ENCODE measurements at regions not wholly inside any gene's neighbourhood (a gene's known extent, or its start where the extent isn't known, plus 50 kb on each side); places are given as distances from the start of the nearest gene placed in this dataset.

DNA sequence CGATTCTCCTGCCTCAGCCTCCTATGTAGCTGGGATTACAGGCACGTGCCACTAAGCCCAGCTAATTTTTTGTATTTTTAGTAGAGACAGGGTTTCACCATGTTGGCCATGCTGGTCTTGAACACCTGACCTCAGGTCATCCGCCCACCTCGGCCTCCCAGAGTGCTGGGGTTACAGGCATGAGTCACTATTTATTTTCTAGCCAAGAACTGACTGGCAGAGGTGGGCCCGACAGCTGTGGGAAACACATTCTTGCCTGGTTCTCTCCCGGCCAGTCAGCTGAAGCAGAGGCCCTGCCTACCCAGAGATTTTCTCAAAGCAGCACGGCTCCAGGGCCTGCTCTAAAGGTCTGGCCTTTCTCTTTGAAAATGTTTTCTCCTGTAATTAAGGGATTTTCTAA lies 108.0 kb downstream of the KCTD15 start:
- ATAC-seq (replicated peaks in 1 of 2) (no peak), DNase-seq (no peak)
- peaks cover 0 to 3% of the 10 kb centered on the region in 2 donors for H3K9me3 Mint-ChIP-seq
- H3K4me1 Mint-ChIP-seq (ENCODE audit: low read depth): peaks cover 6% of the 10 kb centered on the region
- H3K36me3 Mint-ChIP-seq (ENCODE audit: insufficient read depth in 2 of 2): peaks cover 0 to 2% of the 10 kb centered on the region in 2 donors
- H3K27ac Mint-ChIP-seq: no peak overlapping the region
- H3K27me3 Mint-ChIP-seq (ENCODE audit: low read depth): peaks cover 45% of the 10 kb centered on the region
- H3K4me3 Mint-ChIP-seq: peak overlapping the region; percentile 64 to 79

DNA sequence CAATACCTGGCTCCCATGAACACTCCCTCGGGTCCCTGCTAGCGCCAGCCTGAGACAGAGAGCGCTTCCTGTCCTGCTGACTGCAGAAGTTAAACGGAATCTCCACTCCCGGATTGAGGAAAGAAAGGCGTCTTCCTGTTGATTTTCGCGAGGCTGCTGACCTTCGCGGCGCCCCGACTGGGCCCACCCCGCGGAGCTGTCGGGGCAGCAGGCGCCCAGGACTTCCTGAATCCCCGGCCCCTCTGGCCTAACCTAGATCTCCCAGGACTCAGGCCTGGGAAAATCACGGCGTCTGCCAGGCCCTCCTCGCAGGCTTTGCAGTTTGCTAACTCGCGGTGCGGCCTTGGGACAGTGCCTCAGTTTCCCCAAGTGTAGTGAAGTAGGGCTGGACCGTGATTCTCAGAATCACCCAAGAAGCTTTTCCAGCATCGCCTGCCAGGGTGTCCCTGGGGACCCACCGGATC lies 108.8 kb downstream of the KCTD15 start:
- Mint-ChIP-seq H3K27ac (no peak overlapping the region), H3K27me3 (ENCODE audit: low read depth) (peaks cover 45% of the 10 kb centered on the region), H3K9me3 (peaks cover 0 to 3% of the 10 kb centered on the region in 2 donors), H3K36me3 (ENCODE audit: insufficient read depth in 2 of 2) (peaks cover 0 to 2% of the 10 kb centered on the region in 2 donors), H3K4me1 (ENCODE audit: low read depth) (peaks cover 6% of the 10 kb centered on the region), H3K4me3 (peak overlapping the region; percentile 64 to 79)
- no peak for ATAC-seq (replicated peaks in 1 of 2)
- no peak for DNase-seq

DNA sequence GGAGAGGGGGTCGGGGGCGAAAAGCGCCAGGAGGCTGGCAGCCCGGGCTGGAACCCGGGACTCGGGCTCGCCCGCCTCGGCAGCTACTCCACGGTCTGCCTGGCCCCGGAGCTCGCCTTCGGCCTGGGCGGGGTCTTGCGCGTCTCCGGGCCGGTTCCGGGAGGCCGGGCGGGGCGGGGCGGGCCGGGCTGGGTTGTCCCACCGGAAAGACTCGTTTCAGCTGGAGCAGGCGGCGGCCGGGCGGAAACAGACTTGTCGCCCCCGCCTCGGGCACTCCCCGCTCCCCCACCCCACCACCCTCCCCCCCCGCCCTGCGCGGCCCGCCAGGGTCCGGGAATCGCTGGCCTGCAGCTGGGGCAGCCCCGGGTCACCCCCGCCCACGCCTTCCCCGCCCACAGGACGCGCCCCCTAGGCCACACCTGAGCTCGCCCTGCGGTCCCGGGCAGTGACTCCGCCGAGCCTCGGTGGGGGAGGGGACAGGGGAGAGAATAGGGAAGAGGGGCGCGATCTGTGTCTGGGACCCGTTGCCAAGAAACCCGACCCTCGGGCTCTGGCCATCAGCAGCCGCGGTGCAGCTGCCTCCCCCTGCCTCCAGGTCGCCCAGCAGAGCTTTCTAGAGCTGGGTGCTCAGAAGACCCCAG lies 109.4 kb downstream of the KCTD15 start:
- DNase-seq (peak; percentile 19 to 24), ATAC-seq (replicated peaks in 1 of 2) (peak in 1 of 2 donors; percentile 52)
- peaks cover 6% of the 10 kb centered on the region for H3K4me1 Mint-ChIP-seq (ENCODE audit: low read depth)
- peaks cover 0 to 3% of the 10 kb centered on the region in 2 donors for H3K9me3 Mint-ChIP-seq
- H3K27ac Mint-ChIP-seq: no peak overlapping the region
- H3K27me3 Mint-ChIP-seq (ENCODE audit: low read depth): peaks cover 45% of the 10 kb centered on the region
- peak overlapping the region; percentile 64 to 79 for H3K4me3 Mint-ChIP-seq
- peaks cover 0 to 2% of the 10 kb centered on the region in 2 donors for H3K36me3 Mint-ChIP-seq (ENCODE audit: insufficient read depth in 2 of 2)

DNA sequence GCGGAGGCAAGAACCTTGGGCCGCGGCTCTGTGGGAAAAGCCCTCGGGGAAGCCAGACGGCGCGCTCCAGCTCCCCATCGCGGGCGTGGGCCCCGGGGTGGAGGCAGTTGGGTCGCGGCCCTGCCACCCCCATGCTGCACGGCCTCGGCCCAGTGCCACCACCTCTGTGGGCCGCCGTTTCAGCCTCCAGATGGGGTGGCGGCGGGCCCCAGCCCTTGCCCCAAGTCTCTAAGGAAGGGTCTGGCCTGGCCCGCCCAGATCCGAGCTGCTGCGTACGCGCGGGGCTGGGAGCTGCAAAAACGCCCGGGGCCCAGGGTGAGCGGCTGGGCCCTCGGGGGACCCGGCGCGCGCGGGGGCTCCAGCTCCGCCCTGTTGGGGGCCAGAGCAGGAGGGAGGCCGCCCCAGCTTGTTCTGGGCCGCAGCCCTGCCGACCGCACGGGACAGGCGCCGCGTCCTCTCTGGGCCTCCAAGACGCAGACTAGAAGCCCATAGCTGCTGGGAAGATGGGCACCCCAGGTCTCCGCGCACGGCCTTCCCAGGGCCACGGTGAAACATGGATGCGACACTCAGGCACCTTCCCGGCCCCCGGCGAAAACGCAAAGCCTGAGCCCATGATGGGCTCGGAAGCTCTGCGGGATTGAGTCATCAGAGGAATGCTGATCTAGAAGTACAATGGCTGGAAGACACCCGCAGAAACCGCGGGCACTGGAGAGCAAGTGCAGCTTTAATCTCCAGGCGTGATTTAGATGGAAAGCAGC lies 110.1 kb downstream of the KCTD15 start:
- Mint-ChIP-seq H3K9me3 (peaks cover 0 to 3% of the 10 kb centered on the region in 2 donors), H3K27ac (no peak overlapping the region), H3K4me3 (no peak overlapping the region), H3K4me1 (ENCODE audit: low read depth) (peaks cover 6% of the 10 kb centered on the region), H3K27me3 (ENCODE audit: low read depth) (peaks cover 45% of the 10 kb centered on the region), H3K36me3 (ENCODE audit: insufficient read depth in 2 of 2) (peaks cover 0 to 2% of the 10 kb centered on the region in 2 donors)
- ATAC-seq (replicated peaks in 1 of 2) (peak in 1 of 2 donors; percentile 30), DNase-seq (no peak)

DNA sequence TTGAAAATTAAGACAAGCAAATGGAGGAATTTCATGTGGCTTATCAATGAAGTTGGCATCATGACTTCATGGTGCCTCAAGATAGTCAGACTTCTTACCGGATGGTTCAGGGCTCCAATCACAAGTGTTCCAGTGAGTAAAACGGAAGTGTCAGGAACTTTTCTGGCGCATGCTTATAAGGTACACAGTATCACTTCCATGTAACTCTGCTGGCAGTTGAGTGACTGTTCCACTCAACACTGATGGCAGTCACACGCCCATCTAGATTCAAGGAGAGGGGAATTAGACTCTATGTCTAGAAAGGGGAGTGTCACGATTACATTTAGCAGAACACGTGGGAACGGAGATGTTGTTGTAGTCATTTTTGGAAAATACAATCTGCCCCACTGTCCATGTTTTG lies 114.3 kb downstream of the KCTD15 start:
- Mint-ChIP-seq H3K4me3 (no peak overlapping the region), H3K27me3 (ENCODE audit: low read depth) (peaks cover 27% of the 10 kb centered on the region), H3K36me3 (ENCODE audit: insufficient read depth in 2 of 2) (peaks cover 0 to 2% of the 10 kb centered on the region in 2 donors), H3K9me3 (no peaks in the 10 kb centered on the region), H3K4me1 (ENCODE audit: low read depth) (no peaks in the 10 kb centered on the region), H3K27ac (no peak overlapping the region)
- DNase-seq (no peak), ATAC-seq (replicated peaks in 1 of 2) (no peak)

DNA sequence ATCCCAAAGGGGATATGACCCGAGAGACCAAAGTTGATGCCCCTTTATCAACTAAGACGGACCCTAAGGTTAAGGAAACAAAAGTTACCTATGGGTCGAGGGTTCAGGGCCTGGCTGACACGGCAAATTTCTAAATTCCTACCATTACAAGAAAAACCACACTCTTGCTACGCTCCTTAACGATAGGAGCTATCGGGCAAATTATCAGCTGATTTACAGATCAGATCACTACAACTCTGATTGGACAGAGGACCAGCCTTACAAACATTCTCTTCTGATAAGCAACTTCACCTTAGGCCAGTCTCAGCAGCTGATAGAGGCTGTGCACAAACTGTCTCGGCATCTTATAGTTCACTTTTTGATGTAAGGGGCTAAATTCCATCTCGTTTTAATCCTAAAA lies 117.9 kb downstream of the KCTD15 start:
- ATAC-seq (replicated peaks in 1 of 2) (no peak), DNase-seq (no peak)
- no peak overlapping the region for H3K27ac Mint-ChIP-seq
- no peak overlapping the region for H3K4me3 Mint-ChIP-seq
- H3K4me1 Mint-ChIP-seq (ENCODE audit: low read depth): no peaks in the 10 kb centered on the region
- no peaks in the 10 kb centered on the region for H3K36me3 Mint-ChIP-seq (ENCODE audit: insufficient read depth in 2 of 2)
- H3K27me3 Mint-ChIP-seq (ENCODE audit: low read depth): peaks cover 11% of the 10 kb centered on the region
- no peaks in the 10 kb centered on the region for H3K9me3 Mint-ChIP-seq

DNA sequence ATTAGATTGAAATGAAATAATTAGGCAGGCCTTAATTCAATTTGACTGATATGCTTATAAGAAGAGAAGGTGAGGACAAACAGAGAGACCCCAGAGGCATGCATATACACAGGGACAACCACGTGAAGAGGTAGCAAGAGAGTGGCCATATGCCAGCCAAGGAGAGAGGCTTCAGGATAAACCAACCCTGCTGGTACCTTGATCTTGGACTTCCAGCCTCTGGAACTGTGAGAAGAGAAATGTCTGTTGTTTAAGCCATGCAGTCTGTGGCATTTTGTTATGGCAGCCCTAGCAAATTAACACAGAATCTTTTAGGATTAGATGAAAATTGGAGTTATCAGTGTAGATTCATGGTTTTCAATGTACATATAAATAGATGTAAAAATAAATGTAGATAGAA lies 120.1 kb downstream of the KCTD15 start:
- ATAC-seq (replicated peaks in 1 of 2) (no peak), DNase-seq (no peak)
- Mint-ChIP-seq H3K9me3 (no peaks in the 10 kb centered on the region), H3K36me3 (ENCODE audit: insufficient read depth in 2 of 2) (no peaks in the 10 kb centered on the region), H3K27me3 (ENCODE audit: low read depth) (peaks cover 11% of the 10 kb centered on the region), H3K4me3 (no peak overlapping the region), H3K4me1 (ENCODE audit: low read depth) (no peaks in the 10 kb centered on the region), H3K27ac (no peak overlapping the region)

DNA sequence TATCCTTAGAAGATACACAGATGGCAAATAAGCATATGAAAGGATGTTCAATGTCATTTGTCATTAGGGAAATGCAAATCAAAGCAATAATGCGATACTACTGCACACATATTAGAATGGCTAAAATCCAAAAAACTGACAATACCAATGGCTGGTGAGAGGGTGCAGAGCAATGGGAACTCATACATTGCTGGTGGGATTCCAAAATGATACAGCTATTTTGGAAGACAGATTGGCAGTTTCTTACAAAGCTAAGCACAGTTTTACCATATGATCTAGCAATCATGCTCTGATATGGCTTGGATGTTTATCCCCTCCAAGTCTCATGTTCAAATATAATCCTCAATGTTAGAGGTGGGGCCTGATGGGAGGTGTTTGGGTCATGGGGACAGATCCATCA lies 122.6 kb downstream of the KCTD15 start:
- no peak for ATAC-seq (replicated peaks in 1 of 2)
- Mint-ChIP-seq H3K27ac (no peak overlapping the region), H3K36me3 (ENCODE audit: insufficient read depth in 2 of 2) (no peaks in the 10 kb centered on the region), H3K4me3 (no peak overlapping the region), H3K27me3 (ENCODE audit: low read depth) (peaks cover 12% of the 10 kb centered on the region), H3K9me3 (peaks cover 0 to 3% of the 10 kb centered on the region in 2 donors), H3K4me1 (ENCODE audit: low read depth) (no peaks in the 10 kb centered on the region)
- no peak for DNase-seq

DNA sequence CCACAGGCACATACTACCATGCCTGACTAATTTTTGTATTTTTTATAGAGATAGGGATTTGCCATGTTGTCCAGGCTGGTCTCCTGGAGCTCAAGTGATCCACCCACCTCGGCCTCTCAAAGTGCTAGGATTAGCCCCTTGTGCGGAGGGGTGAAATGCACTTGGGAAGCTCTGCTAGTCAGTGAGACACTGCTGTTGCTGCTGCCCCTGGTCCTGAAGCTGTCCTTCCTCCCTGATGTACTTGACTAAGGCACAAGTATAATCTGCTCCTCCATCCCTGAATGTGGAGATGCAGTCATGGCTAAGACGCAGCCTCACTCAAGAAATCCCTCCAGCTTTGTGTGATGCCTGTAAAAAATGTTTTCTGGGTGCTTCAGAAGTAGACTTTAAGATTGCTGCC lies 124.5 kb downstream of the KCTD15 start:
- H3K9me3 Mint-ChIP-seq: peaks cover 0 to 3% of the 10 kb centered on the region in 2 donors
- no peak for DNase-seq
- H3K27ac Mint-ChIP-seq: no peak overlapping the region
- no peaks in the 10 kb centered on the region for H3K36me3 Mint-ChIP-seq (ENCODE audit: insufficient read depth in 2 of 2)
- peaks cover 20% of the 10 kb centered on the region for H3K27me3 Mint-ChIP-seq (ENCODE audit: low read depth)
- no peak overlapping the region for H3K4me3 Mint-ChIP-seq
- H3K4me1 Mint-ChIP-seq (ENCODE audit: low read depth): no peaks in the 10 kb centered on the region
- ATAC-seq (replicated peaks in 1 of 2): no peak

DNA sequence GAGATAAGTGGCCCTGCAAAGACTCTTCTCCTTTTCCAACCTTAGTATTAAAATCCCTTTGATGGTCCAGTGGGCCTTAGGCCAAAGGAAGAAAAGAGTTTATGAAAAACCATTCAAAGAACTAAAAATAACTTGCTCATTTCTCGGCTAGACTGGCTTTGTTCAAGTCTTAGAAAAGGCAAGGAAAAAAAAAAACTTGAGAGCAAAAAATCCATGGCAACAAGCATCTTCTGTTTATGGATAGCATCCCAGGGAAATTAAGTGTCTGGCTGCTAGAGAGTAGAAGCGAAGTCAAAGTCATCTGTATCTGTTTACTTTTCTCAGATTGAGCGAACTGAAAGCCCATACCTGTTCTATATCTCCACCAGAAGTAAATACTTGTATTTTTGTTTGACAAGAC lies 129.6 kb downstream of the KCTD15 start:
- peaks cover 0 to 3% of the 10 kb centered on the region in 2 donors for H3K9me3 Mint-ChIP-seq
- H3K27ac Mint-ChIP-seq: no peak overlapping the region
- peaks cover 20% of the 10 kb centered on the region for H3K27me3 Mint-ChIP-seq (ENCODE audit: low read depth)
- no peaks in the 10 kb centered on the region for H3K4me1 Mint-ChIP-seq (ENCODE audit: low read depth)
- ATAC-seq (replicated peaks in 1 of 2) (no peak), DNase-seq (no peak)
- no peak overlapping the region for H3K4me3 Mint-ChIP-seq
- H3K36me3 Mint-ChIP-seq (ENCODE audit: insufficient read depth in 2 of 2): no peaks in the 10 kb centered on the region

DNA sequence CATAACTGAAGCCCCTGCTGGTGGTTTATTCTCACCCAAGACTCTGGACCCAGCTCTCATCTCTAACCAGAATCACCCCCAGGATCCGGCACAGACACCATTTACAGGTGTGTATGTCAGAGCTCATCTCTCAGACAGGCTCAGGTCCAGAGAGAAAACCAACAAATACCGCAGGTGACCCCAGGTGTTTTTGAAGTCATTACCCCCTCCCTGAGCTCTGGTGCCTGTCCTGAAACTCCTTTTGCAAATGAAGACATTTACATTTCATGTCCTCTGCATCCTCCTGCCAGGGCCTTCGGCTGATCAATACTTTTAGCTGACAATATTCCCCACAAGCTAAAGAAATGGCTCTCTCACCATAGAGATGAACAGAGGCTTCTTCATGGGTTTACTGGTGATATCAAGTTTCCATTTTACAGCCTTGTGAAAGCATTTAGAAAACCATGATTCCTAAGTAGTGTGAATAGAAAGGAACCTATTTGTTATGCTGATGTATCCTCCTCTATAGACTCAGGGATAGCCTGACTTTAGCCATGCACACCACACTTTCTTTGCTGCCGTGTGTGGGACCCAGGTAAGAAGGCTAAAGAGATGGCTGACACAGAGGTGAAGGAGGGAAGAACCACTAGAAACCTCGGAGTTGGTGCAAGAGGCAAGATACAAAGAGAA lies 131.3 kb downstream of the KCTD15 start:
- Mint-ChIP-seq H3K9me3 (peaks cover 0 to 3% of the 10 kb centered on the region in 2 donors), H3K27me3 (ENCODE audit: low read depth) (peaks cover 20% of the 10 kb centered on the region), H3K4me1 (ENCODE audit: low read depth) (no peaks in the 10 kb centered on the region), H3K4me3 (no peak overlapping the region), H3K27ac (no peak overlapping the region), H3K36me3 (ENCODE audit: insufficient read depth in 2 of 2) (no peaks in the 10 kb centered on the region)
- ATAC-seq (replicated peaks in 1 of 2): no peak
- no peak for DNase-seq

DNA sequence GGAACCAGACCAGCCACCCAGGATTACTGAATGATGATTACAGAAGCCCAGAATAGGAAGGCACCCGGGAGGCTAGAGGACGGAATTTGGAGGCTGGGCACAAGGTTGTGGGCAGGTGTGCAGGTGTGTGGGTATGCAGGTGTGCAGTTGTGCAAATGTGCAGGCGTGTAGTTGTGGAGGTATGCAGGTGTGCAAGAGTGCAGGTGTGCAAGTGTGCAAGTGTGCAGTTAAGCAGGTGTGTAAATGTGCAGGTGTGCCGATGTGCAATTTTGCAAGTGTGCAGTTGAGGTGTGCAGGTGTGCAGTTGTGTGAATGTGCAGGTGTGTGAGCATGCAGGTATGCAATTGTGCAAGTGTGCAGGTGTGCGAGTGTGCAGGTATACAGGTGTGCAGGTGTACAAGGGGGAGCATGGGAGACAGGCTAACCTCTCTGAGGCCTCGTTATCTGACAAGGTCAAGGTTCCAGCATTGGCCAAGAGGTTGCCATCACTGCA lies 131.8 kb downstream of the KCTD15 start:
- H3K9me3 Mint-ChIP-seq: peaks cover 0 to under 1% of the 10 kb centered on the region in 2 donors
- H3K27me3 Mint-ChIP-seq (ENCODE audit: low read depth): peaks cover 17% of the 10 kb centered on the region
- no peak for DNase-seq
- no peaks in the 10 kb centered on the region for H3K36me3 Mint-ChIP-seq (ENCODE audit: insufficient read depth in 2 of 2)
- H3K27ac Mint-ChIP-seq: no peak overlapping the region
- H3K4me3 Mint-ChIP-seq: no peak overlapping the region
- ATAC-seq (replicated peaks in 1 of 2): no peak
- H3K4me1 Mint-ChIP-seq (ENCODE audit: low read depth): no peaks in the 10 kb centered on the region

DNA sequence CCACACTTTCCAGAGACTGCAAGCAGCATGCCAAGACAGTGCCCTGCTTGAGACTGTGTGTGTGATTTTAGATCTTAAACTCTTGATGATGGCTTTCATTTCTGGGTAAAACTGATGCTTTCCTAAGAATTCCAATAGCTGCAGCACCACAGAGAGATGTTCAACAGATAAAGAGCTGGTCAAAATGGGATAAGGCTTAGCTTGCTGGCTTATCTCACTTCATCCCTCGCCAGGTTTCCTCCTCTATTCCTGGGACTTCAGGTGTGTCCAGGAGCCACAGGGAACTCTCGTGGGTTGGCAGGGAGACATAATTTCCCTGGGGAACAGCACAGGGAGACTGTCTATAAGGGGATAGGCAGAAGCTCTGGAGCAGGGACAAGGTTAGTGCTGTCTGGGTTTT lies 137.3 kb downstream of the KCTD15 start:
- Mint-ChIP-seq H3K27me3 (ENCODE audit: low read depth) (no peaks in the 10 kb centered on the region), H3K9me3 (peaks cover 0 to 3% of the 10 kb centered on the region in 2 donors), H3K36me3 (ENCODE audit: insufficient read depth in 2 of 2) (peaks cover 0 to 2% of the 10 kb centered on the region in 2 donors), H3K4me3 (no peak overlapping the region), H3K27ac (no peak overlapping the region), H3K4me1 (ENCODE audit: low read depth) (no peaks in the 10 kb centered on the region)
- no peak for ATAC-seq (replicated peaks in 1 of 2)
- no peak for DNase-seq
